PC-3 (cell line): ENCODE measurements at regions not wholly inside any gene's neighbourhood (a gene's known extent, or its start where the extent isn't known, plus 50 kb on each side); places are given as distances from the start of the nearest gene placed in this dataset.

Experiments used
- ATAC-seq: fragments of 200-7000 bp; cut with Tn5 transposase; 2 replicates; pipeline ENCODE4 v1.9.1; 2020; ENCODE audit warnings: mild to moderate bottlenecking, moderate library complexity
- BruUV-seq: library from RNA; stranded (reverse); fragments of 400-500 nt; replicated peaks from 2 replicates; lab custom pipeline; 2021; lab: Mats Ljungman, UMichigan
- CTCF ChIA-PET: fragments of 300-600 bp; sonication (Branson Sonifier 250); formaldehyde crosslinking; loops from one replicate; lab custom pipeline; 2022; ENCODE audit warnings: antibody characterized with exemption; lab: Charles Lee
- POLR2A ChIA-PET: fragments of 300-600 bp; sonication (Branson Sonifier 250); formaldehyde crosslinking; loops from one replicate; lab custom pipeline; 2022; ENCODE audit warnings: antibody characterized with exemption; ENCODE audit not compliant: unreplicated experiment; lab: Charles Lee
- DNase-seq: peaks from one replicate; pipeline ENCODE4 v3.0.0-alpha.2; 2015
- H2AFZ ChIP-seq: fragments of 300-600 bp; sonication (generic); 2 replicates; pipeline ENCODE4 v1.6.0; 2016; ENCODE audit warnings: antibody characterized with exemption, low read length
- H3F3A ChIP-seq: fragments of 300-600 bp; sonication (generic); one replicate; pipeline ENCODE4 v1.6.0; 2017; ENCODE audit warnings: antibody characterized with exemption, low read length, control low read depth, mild to moderate bottlenecking; ENCODE audit not compliant: unreplicated experiment
- H3K27ac ChIP-seq: fragments of 300-600 bp; sonication (generic); 2 replicates; pipeline ENCODE4 v1.5.1; 2016; ENCODE audit warnings: mild to moderate bottlenecking, low read length
- H3K27me3 ChIP-seq: fragments of 300-600 bp; sonication (generic); 2 replicates; pipeline ENCODE4 v1.6.1; 2016; ENCODE audit warnings: low read length, mixed read lengths
- H3K36me3 ChIP-seq: fragments of 300-600 bp; sonication (generic); 2 replicates; pipeline ENCODE4 v1.6.1; 2016; ENCODE audit warnings: low read depth, mixed run types, low read length, mixed read lengths
- H3K4me1 ChIP-seq: fragments of 300-600 bp; sonication (generic); 2 replicates; pipeline ENCODE4 v1.5.1; 2016; ENCODE audit warnings: low read length; ENCODE audit not compliant: insufficient read depth
- H3K4me2 ChIP-seq: fragments of 300-600 bp; sonication (generic); 2 replicates; pipeline ENCODE4 v1.6.0; 2016; ENCODE audit warnings: low read length
- H3K4me3 ChIP-seq: fragments of 300-600 bp; sonication (generic); 2 replicates; pipeline ENCODE4 v1.5.1; 2016; ENCODE audit warnings: mild to moderate bottlenecking, low read length, mixed read lengths
- H3K79me2 ChIP-seq: fragments of 300-600 bp; sonication (generic); 2 replicates; pipeline ENCODE4 v1.6.1; 2017; ENCODE audit warnings: low read length, mixed read lengths
- H3K9ac ChIP-seq: fragments of 300-600 bp; sonication (generic); 2 replicates; pipeline ENCODE4 v1.6.0; 2016; ENCODE audit warnings: mild to moderate bottlenecking, low read length
- H3K9me2 ChIP-seq: fragments of 300-600 bp; sonication (generic); replicated peaks from 2 replicates; pipeline ENCODE4 v1.6.1; 2016; ENCODE audit warnings: mixed run types, low read length, mixed read lengths
- H3K9me3 ChIP-seq: fragments of 300-600 bp; sonication (generic); 2 replicates; pipeline ENCODE4 v1.6.1; 2016; ENCODE audit warnings: low read length, mixed read lengths
- H4K20me1 ChIP-seq: fragments of 300-600 bp; sonication (generic); 2 replicates; pipeline ENCODE4 v1.6.1; 2016; ENCODE audit warnings: low read length, mixed read lengths
- CTCF ChIP-seq: fragments of 300-600 bp; sonication (generic); conservative IDR thresholded peaks from 2 replicates; pipeline ENCODE4 v1.5.1; 2017; ENCODE audit warnings: antibody characterized with exemption, low read depth, mild to moderate bottlenecking, low read length
- EZH2 ChIP-seq: fragments of 300-600 bp; sonication (generic); IDR thresholded peaks from one replicate; pipeline ENCODE4 v1.6.1; 2017; ENCODE audit warnings: antibody characterized with exemption, mild to moderate bottlenecking, low read length; ENCODE audit not compliant: unreplicated experiment
- EZH2phosphoT487 ChIP-seq: fragments of 300-600 bp; sonication (generic); IDR thresholded peaks from 2 replicates; pipeline ENCODE4 v1.6.1; 2018; ENCODE audit warnings: mild to moderate bottlenecking, antibody characterized with exemption, low read length, borderline replicate concordance
- intact Hi-C: fragments of 100-400 bp; cut with micrococcal nuclease; formaldehyde crosslinking; loops from 2 replicates; pipeline ENCODE4 v1.9.0; 2023

- Histone ChIP-seq H3K36me3 (no peaks in the 10 kb centered on the region), H2AFZ (no peak overlapping the region), H3K9ac (no peak overlapping the region), H3K4me1 (peaks cover 18% of the 10 kb centered on the region), H3K9me3 (no peaks in the 10 kb centered on the region), H3K4me3 (no peak overlapping the region), H3K79me2 (no peaks in the 10 kb centered on the region), H3K4me2 (no peak overlapping the region), H3K9me2 (no peaks in the 10 kb centered on the region), H4K20me1 (no peaks in the 10 kb centered on the region), H3K27me3 (no peaks in the 10 kb centered on the region), H3F3A (no peaks in the 10 kb centered on the region), H3K27ac (no peak overlapping the region)
- TF ChIP-seq CTCF (no peak), EZH2phosphoT487 (no peak), EZH2 (no peak)
- intact Hi-C loops = no loop called here
- CTCF ChIA-PET = no interaction called here
- DNase-seq = no peak
- ATAC-seq = no peak
- POLR2A ChIA-PET = no interaction called here
- BruUV-seq = no TSS peak
Measured at GRCh38 chr2:7683196-7683595, 766.0 kb downstream of the RNF144A start.

- Histone ChIP-seq H3F3A (no peaks in the 10 kb centered on the region), H3K9ac (no peak overlapping the region), H3K9me3 (no peaks in the 10 kb centered on the region), H3K27ac (no peak overlapping the region), H3K79me2 (no peaks in the 10 kb centered on the region), H3K9me2 (no peaks in the 10 kb centered on the region), H3K36me3 (no peaks in the 10 kb centered on the region), H4K20me1 (no peaks in the 10 kb centered on the region), H3K27me3 (no peaks in the 10 kb centered on the region), H3K4me3 (no peak overlapping the region), H3K4me2 (no peak overlapping the region), H3K4me1 (peaks cover 23% of the 10 kb centered on the region), H2AFZ (no peak overlapping the region)
- ChIA-PET CTCF (no interaction called here), POLR2A (no interaction called here)
- no peak for DNase-seq
- ATAC-seq = no peak
- BruUV-seq = no TSS peak
- intact Hi-C loops = no loop called here
- no peak for TF ChIP-seq EZH2
- no peak for TF ChIP-seq EZH2phosphoT487
- TF ChIP-seq CTCF = no peak
Measured at GRCh38 chr2:7683708-7684107, 766.5 kb downstream of the RNF144A start.

GRCh38 chr2:7685342-7686015 lies 768.3 kb downstream of the RNF144A start:
- Histone ChIP-seq H3K9me3 (no peaks in the 10 kb centered on the region), H3F3A (no peaks in the 10 kb centered on the region), H3K36me3 (no peaks in the 10 kb centered on the region), H3K27ac (0 out of 2 replicates have a peak overlapping the region, but pooled peaks have one; percentile 10), H3K4me3 (no peak overlapping the region), H3K79me2 (no peaks in the 10 kb centered on the region), H3K4me1 (peaks cover 27% of the 10 kb centered on the region), H2AFZ (peak overlapping the region; percentile 43; the same call in 1 of the 2 replicates), H3K27me3 (no peaks in the 10 kb centered on the region), H4K20me1 (no peaks in the 10 kb centered on the region), H3K4me2 (no peak overlapping the region), H3K9me2 (no peaks in the 10 kb centered on the region), H3K9ac (no peak overlapping the region)
- ChIA-PET POLR2A (no interaction called here), CTCF (no interaction called here)
- no peak for TF ChIP-seq EZH2phosphoT487
- TF ChIP-seq CTCF = no peak
- TF ChIP-seq EZH2 = no peak
- intact Hi-C loops = loop anchor here (5.0 kb wide), 1 partner anchor 168 kb away; no protein-coding TSS in a partner anchor
- DNase-seq (peak; percentile 53), ATAC-seq (peak; percentile 49)
- no TSS peak for BruUV-seq
